HG02943 (cell line): ENCODE measurements at regions not wholly inside any gene's neighbourhood (a gene's known extent, or its start where the extent isn't known, plus 50 kb on each side); places are given as distances from the start of the nearest gene placed in this dataset.

Experiments used
- ATAC-seq: cut with Tn5 transposase; IDR thresholded peaks from one replicate; pipeline ENCODE4 v1.9.1; 2021; ENCODE audit warnings: mild to moderate bottlenecking, low read depth, moderate library complexity; ENCODE audit not compliant: unreplicated experiment

DNA sequence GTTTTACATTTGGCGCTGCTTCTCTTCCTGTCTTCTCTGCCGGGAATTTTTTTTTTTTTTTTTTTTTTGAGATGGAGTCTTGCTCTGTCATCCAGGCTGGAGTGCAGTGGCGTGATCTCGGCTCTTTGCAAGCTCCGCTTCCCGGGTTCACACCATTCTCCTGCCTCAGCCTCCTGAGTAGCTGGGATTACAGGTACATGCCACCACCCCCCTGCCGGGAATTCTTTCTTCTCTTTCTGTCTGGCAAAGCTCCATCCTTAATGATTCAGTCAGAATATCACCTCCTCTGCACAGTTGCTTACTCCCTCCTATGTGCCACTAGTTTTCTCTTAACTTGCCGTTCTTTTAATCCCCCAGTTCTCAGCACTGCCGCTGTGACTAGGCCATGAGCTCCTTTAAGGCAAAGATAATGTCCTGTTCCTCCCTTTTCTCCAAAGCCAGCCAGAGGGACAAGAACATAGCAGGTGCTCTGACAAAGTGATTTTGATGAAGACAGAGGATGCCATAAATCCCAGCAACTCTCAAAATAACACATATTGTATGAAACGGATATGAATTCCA, 112.1 kb upstream of the LRATD1 start:
- ATAC-seq = no peak

GRCh38 chr2:14524041-14524802, 108.3 kb upstream of the LRATD1 start:
- no peak for ATAC-seq

GRCh38 chr2:14524803-14525080, 107.8 kb upstream of the LRATD1 start:
- ATAC-seq = no peak

- no peak for ATAC-seq
Observed at GRCh38 chr2:14530506-14530905, 102.0 kb upstream of the LRATD1 start.

DNA sequence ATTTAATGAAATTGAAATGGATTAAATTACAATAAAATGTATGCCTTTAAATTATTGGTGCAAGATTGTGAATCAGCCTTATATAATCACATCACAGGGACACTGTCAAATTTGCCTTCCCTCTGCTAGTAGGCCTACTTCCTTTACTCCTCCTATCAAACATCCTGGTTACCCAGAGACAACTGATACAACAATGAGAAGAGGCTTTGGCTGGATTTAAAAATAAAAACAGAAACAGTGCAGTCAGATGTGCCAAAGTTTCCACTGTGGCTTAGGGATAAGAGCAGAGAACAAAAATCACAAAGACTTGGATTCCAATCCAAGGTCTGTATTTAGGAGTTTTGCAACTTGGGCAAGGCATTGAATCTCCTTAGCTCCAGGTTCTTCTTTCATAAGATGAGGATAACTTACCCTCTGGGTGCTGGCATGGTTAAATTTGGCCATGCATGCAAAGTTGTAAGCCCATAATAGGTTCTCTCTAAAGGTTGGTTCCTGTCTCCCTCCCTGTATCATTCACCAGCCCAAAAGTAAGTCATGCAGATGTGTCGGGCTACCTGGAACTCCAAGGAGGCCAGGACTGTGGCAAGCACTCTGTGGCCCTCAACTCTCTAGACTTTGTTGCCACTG, 99.3 kb upstream of the LRATD1 start:
- no peak for ATAC-seq

GRCh38 chr2:14535156-14535555, 97.4 kb upstream of the LRATD1 start:
- ATAC-seq = no peak

DNA sequence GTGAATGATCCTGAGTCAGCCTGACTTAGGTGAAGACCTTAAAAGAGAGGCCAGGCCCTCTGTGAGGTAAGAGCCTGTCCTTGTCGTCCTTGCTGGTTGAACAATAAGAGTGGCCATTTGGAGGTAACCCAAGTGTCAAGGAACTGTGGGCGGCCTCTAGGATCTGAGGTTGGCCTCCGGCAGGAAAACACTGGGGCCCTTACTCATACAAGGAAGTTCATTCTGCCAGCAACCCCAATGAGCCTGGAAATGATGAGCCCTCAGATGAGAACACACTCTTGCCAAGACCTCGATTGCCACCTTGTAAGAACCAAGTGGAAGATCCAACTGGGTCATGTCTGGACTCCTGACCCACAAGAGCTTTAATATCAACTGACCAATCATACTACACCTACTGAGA, 95.5 kb upstream of the LRATD1 start:
- no peak for ATAC-seq

GRCh38 chr2:14540015-14540414, 92.5 kb upstream of the LRATD1 start:
- no peak for ATAC-seq

- ATAC-seq = no peak
Observed at GRCh38 chr2:14543284-14543683, 89.2 kb upstream of the LRATD1 start.

DNA sequence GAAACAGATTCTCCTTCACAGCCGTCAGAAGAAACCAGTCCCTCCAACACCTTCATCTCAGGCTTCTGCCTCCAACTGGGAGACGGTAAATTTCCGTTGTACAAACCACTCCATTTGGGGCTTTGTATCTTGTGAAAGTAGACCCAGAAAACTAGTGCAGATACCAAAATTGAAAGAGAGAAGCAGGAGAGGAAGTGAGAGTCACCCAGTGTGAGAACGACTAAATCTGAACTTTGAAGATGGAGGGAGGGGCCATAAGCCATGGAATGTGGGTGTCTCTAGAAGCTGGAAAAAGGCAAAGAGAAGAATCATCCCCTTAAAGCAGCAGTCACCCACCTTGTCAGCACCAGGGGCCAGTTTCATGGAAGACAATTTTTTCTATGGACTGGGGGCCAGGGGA, 88.3 kb upstream of the LRATD1 start:
- no peak for ATAC-seq

GRCh38 chr2:14547830-14548229, 84.7 kb upstream of the LRATD1 start:
- ATAC-seq = no peak

GRCh38 chr2:14550658-14551057, 81.9 kb upstream of the LRATD1 start:
- no peak for ATAC-seq

- ATAC-seq = no peak
Observed at GRCh38 chr2:14551069-14551468, 81.4 kb upstream of the LRATD1 start.

GRCh38 chr2:14552286-14552685, 80.2 kb upstream of the LRATD1 start:
- no peak for ATAC-seq

- ATAC-seq = no peak
Observed at GRCh38 chr2:14552818-14553217, 79.7 kb upstream of the LRATD1 start.

DNA sequence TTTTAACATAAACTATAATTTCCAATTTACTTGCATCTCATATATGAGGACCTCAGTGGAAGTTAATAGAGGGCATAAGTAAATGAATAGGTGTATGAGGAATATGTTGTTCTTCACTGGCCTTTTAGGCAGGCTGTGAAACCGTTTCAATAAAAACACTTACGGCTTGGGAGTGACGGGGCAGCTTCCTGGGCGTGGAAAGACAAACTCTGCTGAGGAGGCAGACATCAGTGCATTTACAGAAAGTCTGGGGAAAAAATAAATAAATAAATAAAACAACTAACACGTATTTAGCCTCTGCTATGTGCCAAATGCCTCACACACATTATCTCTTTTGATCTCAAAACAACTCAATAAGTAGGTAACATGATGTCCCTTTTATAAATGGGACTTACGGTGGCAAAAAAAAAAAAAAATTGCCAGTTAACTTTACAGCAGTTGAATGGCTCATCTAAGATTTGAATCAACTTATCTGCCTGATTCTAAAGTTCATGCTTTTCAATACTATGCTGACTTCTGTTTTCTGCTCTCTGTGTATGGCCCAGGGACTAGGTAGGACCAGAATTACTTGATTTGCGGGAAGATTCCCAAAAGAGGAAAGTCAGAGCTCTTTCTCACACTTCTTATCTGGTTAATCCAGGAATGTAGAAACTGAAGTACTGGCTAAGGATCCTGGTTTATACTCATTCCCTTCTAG, 77.5 kb upstream of the LRATD1 start:
- ATAC-seq = no peak

DNA sequence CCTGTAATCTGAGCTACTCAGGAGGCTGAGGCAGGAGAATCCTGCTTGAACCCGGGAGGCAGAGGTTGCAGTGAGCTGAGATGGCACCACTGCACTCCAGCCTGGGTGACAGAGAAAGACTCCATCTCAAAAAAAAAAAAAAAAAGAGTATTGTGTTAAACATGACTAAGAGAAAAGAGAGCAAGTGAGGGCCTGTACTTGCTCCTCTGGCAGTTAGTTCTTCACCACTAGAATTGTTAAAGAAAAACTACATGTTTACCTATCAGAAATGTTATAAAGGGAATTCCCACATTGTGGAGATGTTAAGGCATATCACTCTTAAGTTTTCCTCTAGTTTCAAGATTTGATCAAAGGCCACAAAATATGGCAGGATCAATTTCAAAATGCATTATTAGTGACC, 75.4 kb upstream of the LRATD1 start:
- no peak for ATAC-seq

DNA sequence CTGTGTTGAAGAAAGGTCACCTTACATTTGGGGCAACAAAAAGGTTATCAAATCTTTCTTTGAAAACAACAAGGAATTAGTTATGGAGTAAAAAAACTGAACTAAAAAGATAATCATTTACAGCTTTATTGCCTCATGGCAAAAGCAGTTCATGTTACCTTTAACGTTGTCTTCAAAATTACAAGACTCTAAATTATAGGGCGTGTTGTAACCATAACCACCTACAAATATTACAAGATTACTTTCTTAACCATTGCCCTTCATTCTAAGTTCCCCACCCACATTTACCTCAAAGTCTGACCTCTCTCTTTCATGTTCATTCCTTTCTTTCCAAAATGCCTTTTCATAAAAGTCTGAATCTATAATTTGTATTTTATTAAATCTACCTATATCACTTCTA, 74.6 kb upstream of the LRATD1 start:
- ATAC-seq = no peak

DNA sequence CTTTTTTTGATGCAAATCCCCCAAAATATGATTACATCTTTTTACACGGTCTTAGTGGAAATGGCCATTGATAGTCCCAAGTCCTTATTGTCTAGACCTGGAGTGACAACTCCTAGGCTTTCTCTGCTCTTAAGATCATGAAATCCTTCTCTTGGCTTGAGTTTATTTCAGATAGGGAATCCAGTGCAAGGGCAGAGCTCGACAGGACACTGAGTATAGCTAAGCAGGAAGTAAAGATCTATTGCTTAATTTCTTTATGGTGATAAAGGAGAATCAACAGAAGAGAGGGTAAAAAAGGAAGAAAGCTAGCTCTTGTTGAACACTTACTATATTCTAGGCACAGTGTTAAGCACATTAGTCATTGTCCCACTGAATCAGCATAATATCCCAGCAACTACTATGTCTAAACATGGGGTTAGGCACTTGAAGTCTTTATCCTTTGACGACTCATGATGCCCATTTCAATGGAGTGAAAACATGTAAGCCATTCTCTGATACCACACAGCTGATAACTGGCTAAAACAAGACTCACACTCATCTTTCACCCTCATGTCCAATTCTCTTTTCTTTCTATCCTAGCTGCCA, 74.1 kb upstream of the LRATD1 start:
- ATAC-seq = no peak

DNA sequence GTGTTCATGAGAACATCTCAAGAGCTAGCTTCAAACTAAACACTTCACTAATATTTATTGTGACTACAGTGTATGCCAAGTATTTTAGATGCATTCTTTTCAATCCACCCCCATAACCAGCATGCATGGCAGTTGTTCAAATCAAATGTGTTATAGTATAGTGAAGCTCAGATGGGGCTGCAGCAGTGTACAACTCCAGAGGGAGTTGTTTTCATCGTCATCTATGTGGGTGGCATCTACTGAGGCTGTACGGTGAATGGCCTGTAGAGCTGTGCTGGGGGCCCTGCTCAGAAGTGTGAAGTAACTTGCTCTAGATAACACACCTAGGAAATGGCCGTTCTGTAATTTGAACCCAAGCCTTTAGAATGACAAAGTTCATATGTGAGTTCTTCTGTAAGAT, 71.8 kb upstream of the LRATD1 start:
- no peak for ATAC-seq

GRCh38 chr2:14563324-14563723, 69.2 kb upstream of the LRATD1 start:
- ATAC-seq = no peak
